ENCODE measurements at regions not wholly inside any gene's neighbourhood (a gene's known extent, or its start where the extent isn't known, plus 50 kb on each side); places are given as distances from the start of the nearest gene placed in this dataset.

DNA sequence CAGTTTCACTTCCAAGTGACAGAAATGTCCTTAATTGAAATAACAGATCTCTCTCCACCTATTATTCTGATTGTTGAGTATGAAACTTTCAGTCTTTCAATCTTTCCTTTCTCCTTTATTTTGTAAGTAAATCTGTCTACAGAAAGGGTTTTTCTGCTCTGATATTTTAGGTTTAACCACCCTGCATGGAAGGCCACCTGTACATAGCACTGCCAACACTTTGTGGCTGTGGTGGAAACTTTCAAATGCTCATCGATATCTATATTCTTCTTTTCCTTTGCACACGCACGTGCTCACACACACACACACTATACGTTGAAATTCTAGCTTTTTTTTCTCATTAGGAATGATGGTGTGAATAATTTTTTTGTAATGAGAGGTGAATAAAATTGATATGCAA is 1179.3 kb downstream of the KCNT2 start:
- DNase-seq (no peak), ATAC-seq (no peak)
- Mint-ChIP-seq H3K27me3 (no peaks in the 10 kb centered on the region), H3K9me3 (no peaks in the 10 kb centered on the region), H3K4me3 (no peak overlapping the region), H3K4me1 (ENCODE audit: low read depth) (no peaks in the 10 kb centered on the region), H3K27ac (no peak overlapping the region), H3K36me3 (ENCODE audit: low read depth) (no peaks in the 10 kb centered on the region)
- TF ChIP-seq, protein P1, sequence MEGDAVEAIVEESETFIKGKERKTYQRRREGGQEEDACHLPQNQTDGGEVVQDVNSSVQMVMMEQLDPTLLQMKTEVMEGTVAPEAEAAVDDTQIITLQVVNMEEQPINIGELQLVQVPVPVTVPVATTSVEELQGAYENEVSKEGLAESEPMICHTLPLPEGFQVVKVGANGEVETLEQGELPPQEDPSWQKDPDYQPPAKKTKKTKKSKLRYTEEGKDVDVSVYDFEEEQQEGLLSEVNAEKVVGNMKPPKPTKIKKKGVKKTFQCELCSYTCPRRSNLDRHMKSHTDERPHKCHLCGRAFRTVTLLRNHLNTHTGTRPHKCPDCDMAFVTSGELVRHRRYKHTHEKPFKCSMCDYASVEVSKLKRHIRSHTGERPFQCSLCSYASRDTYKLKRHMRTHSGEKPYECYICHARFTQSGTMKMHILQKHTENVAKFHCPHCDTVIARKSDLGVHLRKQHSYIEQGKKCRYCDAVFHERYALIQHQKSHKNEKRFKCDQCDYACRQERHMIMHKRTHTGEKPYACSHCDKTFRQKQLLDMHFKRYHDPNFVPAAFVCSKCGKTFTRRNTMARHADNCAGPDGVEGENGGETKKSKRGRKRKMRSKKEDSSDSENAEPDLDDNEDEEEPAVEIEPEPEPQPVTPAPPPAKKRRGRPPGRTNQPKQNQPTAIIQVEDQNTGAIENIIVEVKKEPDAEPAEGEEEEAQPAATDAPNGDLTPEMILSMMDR (IDR thresholded peaks at IDR 0.05): no peak
- CTCF ChIA-PET: no interaction called here
- intact Hi-C loops (cut with micrococcal nuclease): no loop called here
- POLR2A ChIA-PET: no interaction called here

- Mint-ChIP-seq H3K27me3 (no peaks in the 10 kb centered on the region), H3K9me3 (no peaks in the 10 kb centered on the region), H3K4me1 (ENCODE audit: low read depth) (no peaks in the 10 kb centered on the region), H3K4me3 (no peak overlapping the region), H3K27ac (no peak overlapping the region), H3K36me3 (ENCODE audit: low read depth) (no peaks in the 10 kb centered on the region)
- POLR2A ChIA-PET: no interaction called here
- intact Hi-C loops (cut with micrococcal nuclease): no loop called here
- DNase-seq: no peak
- ATAC-seq: no peak
- CTCF ChIA-PET: no interaction called here
- TF ChIP-seq, protein P1 (IDR thresholded peaks at IDR 0.05): no peak
Observed at GRCh38 chr1:195415584-195415983, 1192.7 kb downstream of the KCNT2 start.

DNA sequence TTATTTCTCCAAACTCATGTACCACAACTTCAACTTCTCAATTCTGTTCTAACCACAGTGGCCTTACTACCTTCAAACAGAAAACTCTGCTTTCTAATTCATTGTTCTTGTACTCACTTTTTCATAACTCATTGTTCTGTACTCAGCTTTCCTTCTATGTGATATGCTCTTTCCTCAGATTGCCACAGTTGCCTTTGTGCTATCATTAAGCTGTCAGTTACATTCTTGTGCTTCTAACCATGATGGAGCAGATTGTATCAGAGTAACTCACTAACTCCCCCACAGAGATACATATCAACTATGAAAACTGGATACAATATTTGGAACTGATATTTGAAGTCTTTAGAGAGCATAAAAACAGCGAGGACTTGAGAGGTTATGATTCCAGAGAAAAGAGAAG is 1213.7 kb downstream of the KCNT2 start:
- Mint-ChIP-seq H3K27me3 (no peaks in the 10 kb centered on the region), H3K9me3 (peaks cover under 1% of the 10 kb centered on the region), H3K27ac (no peak overlapping the region), H3K4me1 (ENCODE audit: low read depth) (no peaks in the 10 kb centered on the region), H3K4me3 (no peak overlapping the region), H3K36me3 (ENCODE audit: low read depth) (no peaks in the 10 kb centered on the region)
- no peak for DNase-seq
- TF ChIP-seq, protein P1 (IDR thresholded peaks at IDR 0.05): no peak
- CTCF ChIA-PET: no interaction called here
- no peak for ATAC-seq
- intact Hi-C loops (cut with micrococcal nuclease): no loop called here
- POLR2A ChIA-PET: no interaction called here

GRCh38 chr1:195376190-195376589 is 1232.0 kb downstream of the KCNT2 start:
- no peak overlapping the region for H3K27ac Mint-ChIP-seq
- H3K4me3 Mint-ChIP-seq: no peak overlapping the region
- no peak for DNase-seq
- POLR2A ChIA-PET: no interaction called here
- H3K9me3 Mint-ChIP-seq: no peaks in the 10 kb centered on the region
- intact Hi-C loops (cut with micrococcal nuclease): no loop called here
- TF ChIP-seq, protein P1 (IDR thresholded peaks at IDR 0.05): no peak
- no peaks in the 10 kb centered on the region for H3K36me3 Mint-ChIP-seq (ENCODE audit: low read depth)
- no peak for ATAC-seq
- CTCF ChIA-PET: no interaction called here
- no peaks in the 10 kb centered on the region for H3K27me3 Mint-ChIP-seq
- no peaks in the 10 kb centered on the region for H3K4me1 Mint-ChIP-seq (ENCODE audit: low read depth)

GRCh38 chr1:195373856-195374255 is 1234.4 kb downstream of the KCNT2 start:
- intact Hi-C loops (cut with micrococcal nuclease): no loop called here
- DNase-seq: no peak

More at GRCh38 chr1:195373856-195374255, 1234.4 kb downstream of the KCNT2 start:
- H3K36me3 Mint-ChIP-seq (ENCODE audit: low read depth): no peaks in the 10 kb centered on the region
- TF ChIP-seq, protein P1 (IDR thresholded peaks at IDR 0.05): no peak
- ATAC-seq: no peak
- no peaks in the 10 kb centered on the region for H3K4me1 Mint-ChIP-seq (ENCODE audit: low read depth)
- H3K27ac Mint-ChIP-seq: no peak overlapping the region
- POLR2A ChIA-PET: no interaction called here
- CTCF ChIA-PET: no interaction called here
- no peaks in the 10 kb centered on the region for H3K27me3 Mint-ChIP-seq
- H3K4me3 Mint-ChIP-seq: no peak overlapping the region
- H3K9me3 Mint-ChIP-seq: no peaks in the 10 kb centered on the region
